GM18858 (cell line): ENCODE measurements at regions not wholly inside any gene's neighbourhood (a gene's known extent, or its start where the extent isn't known, plus 50 kb on each side); places are given as distances from the start of the nearest gene placed in this dataset.
"Not testable (repeated sequence)": the region's sequence is repeated elsewhere in the genome, so short reads cannot be mapped to it uniquely, and the experiment has no call there.

Experiments
- ATAC-seq: cut with Tn5 transposase; IDR thresholded peaks from one replicate; pipeline ENCODE4 v1.9.1; 2021; ENCODE audit not compliant: unreplicated experiment

DNA sequence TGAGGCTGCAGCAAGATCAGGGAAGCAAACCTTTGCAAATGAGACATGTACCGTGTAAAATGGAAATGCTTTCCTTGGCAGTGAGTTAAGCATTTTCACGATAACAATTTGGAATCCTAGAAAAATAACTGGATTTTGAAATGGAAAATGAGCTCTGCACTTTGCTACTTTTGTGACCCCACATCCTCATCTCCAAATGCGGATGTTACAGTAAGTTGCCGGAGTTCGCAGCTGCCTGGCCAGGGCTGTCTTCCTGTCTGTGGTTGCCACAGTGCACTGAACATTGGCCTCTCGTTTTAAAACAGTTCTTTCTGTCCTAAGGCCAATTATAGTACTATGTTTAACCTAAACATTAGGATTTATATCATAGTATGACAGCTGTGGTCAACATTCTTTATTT is 136.2 kb upstream of the FZD8 start:
- no peak for ATAC-seq

DNA sequence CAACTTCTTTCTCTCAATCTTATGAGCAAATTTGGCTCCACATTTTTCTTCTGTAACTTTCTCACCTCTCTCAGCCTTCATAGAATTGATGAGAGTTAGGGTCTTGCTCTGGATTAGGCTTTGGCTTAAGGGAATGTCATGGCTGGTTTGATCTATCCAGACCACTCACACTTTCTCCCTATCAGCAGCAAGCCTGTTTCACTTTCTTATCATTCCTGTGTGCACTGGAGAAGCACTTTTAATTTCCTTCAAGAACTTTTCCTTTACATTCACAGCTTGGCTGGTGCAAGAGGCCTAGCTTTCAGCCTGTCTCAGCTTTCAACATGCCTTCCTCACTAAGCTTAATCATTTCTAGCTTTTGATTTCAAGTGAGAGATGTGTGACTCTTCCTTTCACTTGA is 134.5 kb upstream of the FZD8 start:
- ATAC-seq: not testable (repeated sequence)

GRCh38 chr10:35774109-35774508 is 132.0 kb upstream of the FZD8 start:
- no peak for ATAC-seq

DNA sequence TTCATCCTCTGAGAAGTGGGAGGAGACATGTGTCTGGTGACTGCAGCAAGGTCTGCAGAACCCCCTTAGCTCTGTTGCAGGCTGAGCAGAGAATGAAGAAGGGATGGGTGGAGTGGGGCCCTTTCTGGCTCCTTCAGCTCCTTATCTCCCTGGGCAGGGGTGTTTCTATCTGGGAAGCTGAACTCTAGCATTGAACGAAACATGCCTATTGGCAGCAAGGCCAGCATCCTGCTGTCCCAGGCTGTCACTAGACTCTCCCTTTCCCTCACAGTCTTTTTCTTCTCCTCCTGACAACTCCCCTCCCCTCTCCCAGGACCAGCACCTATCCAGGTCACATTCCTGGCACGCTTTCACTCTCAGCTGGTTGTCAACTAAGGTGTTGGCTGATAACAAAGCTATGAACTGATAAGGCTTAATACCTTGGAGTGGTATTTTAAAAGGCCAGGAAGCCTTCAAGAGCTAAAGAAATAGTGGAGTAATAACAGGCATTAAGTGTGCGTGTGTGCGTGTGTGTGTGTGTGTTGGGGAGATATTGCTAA is 128.8 kb upstream of the FZD8 start:
- ATAC-seq: no peak

GRCh38 chr10:35769795-35770194 is 127.7 kb upstream of the FZD8 start:
- no peak for ATAC-seq

DNA sequence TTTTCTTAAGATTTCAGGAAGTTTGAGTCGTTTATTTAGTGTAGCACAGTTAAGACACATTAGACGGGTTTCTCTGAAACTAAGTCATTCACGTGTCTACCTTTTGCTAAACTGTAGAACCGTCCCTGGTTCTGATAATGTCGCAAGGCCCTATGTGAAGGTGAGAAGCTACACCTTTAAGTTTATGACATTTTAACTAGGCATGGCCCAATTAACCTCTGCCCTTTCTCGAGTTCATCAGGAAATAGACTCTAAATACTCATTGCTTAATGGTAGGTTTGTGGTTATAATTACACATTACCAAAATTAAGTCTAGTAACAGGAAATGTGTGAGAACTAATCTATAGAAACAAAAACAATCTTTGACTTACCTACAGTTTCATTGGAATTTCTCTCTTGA is 126.6 kb upstream of the FZD8 start:
- ATAC-seq: no peak

GRCh38 chr10:35768011-35768410 is 125.9 kb upstream of the FZD8 start:
- no peak for ATAC-seq

GRCh38 chr10:35765996-35766395 is 123.9 kb upstream of the FZD8 start:
- ATAC-seq: no peak

DNA sequence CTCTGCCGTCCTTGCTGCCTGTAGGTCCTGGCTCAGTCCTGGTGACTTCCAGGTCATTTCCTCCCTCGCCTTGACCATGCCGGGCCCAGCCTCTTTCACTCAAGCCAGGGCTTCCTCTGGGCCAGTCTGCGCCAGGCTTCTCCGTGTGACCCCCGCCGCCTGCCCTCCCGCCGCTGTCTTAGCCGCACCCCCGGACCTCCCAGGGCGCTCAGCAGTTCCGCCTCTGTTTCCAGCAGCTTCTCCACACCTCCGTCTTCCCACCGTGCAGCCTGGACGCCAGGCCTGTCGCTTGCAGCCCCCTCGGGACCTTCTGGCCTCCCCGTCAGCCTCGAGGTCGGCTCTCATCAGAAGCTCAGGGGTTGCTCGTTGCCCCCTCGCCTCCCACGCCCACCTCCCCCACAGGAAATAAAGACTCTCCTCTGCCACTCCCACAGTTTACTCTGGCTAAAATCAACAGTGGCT is 123.0 kb upstream of the FZD8 start:
- ATAC-seq: no peak

- no peak for ATAC-seq
Observed at GRCh38 chr10:35762311-35763030, 120.4 kb upstream of the FZD8 start.

GRCh38 chr10:35758076-35758475 is 116.0 kb upstream of the FZD8 start:
- ATAC-seq: no peak

GRCh38 chr10:35754519-35754918 is 112.4 kb upstream of the FZD8 start:
- ATAC-seq: no peak

DNA sequence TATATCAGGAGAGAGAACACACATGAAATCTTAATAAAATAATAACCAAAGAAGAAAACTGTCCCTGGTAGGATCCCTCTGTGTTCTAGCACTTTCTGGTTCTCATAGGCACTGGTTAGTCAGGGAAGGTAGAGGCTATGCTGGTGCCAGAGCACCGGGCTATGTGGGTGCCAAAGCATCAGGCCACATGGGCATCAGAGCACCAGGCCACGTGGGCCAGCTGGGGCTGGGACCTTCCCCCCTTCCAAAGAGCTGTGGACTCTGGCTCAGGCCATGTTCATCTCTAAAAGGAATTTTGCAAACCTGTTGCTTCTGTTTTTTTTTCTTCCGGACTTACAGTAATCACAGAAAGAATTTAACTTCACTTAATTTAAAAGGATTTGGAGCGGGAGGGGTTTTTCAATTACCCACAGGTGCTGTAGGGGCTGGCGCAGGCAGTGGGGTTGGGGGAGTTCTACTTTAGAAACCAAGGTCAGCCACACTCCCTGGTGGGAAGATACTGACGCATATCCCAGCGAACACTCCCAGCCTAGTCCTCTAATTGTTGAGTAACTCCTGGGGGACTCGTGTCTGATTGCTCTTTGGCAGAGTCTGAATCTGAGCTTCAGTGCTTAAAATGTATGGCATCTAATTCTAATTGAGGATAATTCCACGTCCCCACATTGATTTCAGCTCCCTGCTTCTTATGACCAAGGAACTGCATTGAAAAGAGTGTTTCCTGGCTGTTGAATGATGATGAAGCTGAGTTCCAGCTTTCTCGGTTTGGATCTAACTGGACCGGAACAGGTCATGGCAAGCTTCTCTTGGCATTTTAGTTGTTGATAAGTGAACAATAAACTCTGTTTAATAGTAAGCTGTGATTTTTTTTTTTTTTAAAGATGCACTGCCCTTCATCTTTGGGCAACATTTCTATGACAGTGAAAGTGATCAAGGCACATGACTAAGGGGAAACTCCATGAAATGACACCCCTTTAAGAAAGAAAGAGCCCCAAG is 110.7 kb upstream of the FZD8 start:
- no peak for ATAC-seq

GRCh38 chr10:35751347-35751746 is 109.3 kb upstream of the FZD8 start:
- ATAC-seq: no peak

DNA sequence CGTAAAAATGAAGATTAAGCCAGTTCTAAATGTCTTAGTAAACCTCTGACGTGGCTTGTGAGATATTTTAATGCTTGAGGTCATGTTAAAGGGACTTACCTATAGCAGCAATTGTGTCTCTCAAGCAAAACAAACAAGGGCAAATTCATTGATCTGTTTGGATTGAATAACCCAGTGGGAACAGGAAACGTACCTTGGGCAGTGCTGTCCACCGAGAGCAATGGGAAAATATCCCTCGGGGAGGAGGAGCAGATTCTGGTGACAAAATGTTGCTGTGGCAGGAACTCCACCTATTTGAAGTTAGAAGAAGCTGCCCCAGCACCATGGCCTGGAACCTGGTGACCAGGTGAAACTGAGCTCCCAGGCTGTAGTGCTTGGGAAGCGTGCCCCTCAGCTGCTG is 107.1 kb upstream of the FZD8 start:
- ATAC-seq: no peak

DNA sequence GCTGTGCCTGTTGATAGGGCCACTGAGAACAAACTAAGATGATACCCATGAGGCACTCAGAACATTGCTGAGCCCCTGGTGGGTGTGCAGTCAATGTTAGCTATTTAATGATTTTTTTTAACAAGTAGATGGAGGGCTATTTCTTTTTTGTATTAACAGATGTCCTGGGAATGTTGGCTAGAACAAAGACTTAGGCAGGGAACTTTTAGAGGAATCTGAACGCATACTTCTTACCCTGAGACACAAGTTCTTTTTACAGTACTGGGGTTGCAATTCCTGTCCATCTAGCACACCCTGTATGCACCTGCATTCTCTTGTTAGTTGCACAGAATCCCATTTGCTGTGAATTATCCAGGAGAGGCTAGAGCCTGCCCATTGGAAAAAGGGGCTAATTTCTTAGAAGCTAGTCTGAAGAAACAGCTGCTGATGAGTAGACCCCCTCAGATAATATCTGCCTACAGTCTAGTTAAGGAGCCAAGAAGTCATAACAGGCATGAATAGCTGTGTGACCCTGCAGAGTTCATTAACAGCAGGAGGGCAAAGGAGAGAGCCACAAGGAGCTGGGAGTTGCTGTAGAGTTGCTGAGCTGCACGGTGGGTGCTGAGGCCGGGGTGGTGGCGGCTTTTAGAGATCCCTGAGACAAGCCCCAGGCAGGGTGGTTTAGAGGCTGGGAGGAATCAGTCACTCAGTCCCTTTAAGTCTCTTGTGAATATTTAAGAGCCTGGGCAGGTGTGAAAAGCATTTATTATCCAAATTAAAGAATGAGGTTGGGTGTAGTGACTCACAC is 103.7 kb upstream of the FZD8 start:
- no peak for ATAC-seq

DNA sequence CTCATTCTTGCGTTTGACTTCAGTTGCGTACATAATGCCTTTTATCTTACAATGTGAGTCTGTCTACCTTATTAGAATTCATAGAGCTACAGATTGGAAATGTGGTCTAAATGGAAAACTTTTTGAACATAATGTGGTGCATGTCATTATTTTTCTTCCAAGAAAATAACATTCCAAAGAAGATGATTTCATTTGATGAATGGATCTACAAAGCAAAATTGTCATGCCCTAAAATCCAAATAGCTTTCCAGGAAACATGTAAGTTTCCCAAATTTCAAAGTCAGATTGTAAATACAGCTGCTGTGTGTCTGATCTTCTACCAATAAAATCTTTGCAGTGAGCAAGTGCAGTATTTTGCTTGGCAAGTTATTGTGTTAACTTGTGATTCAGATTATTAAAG is 101.8 kb upstream of the FZD8 start:
- no peak for ATAC-seq

- no peak for ATAC-seq
Observed at GRCh38 chr10:35743351-35743750, 101.3 kb upstream of the FZD8 start.

GRCh38 chr10:35739998-35740397 is 97.9 kb upstream of the FZD8 start:
- no peak for ATAC-seq

DNA sequence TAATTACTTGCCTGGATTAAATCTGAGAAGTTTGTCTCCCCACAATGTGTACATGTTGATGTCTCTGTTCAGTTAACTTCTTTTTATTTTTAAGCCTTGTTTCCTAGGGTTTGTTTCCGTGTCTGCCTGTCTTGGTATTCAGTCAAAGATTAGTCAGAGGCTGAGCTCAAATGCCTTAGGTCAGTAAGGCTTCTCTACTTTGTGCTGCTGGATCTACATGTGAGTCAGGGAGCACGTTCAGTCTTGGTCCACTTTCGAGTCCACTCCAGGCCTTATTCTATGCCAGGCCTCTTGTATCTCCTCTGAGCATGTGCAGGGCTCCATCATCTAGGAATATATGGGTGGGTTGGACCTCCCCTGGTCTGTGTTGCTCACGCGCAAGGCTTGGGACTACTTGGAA is 93.3 kb upstream of the FZD8 start:
- ATAC-seq: no peak

GRCh38 chr10:35731828-35732227 is 89.7 kb upstream of the FZD8 start:
- ATAC-seq: no peak
